ENCODE measurements at regions not wholly inside any gene's neighbourhood (a gene's known extent, or its start where the extent isn't known, plus 50 kb on each side); places are given as distances from the start of the nearest gene placed in this dataset.
"Not testable (repeated sequence)": the region's sequence is repeated elsewhere in the genome, so short reads cannot be mapped to it uniquely, and the experiment has no call there.

GRCh38 chrX:138014577-138014976, 448.6 kb downstream of the ZIC3 start:
- DNase-seq (ENCODE audit: low spot score): no peak

DNA sequence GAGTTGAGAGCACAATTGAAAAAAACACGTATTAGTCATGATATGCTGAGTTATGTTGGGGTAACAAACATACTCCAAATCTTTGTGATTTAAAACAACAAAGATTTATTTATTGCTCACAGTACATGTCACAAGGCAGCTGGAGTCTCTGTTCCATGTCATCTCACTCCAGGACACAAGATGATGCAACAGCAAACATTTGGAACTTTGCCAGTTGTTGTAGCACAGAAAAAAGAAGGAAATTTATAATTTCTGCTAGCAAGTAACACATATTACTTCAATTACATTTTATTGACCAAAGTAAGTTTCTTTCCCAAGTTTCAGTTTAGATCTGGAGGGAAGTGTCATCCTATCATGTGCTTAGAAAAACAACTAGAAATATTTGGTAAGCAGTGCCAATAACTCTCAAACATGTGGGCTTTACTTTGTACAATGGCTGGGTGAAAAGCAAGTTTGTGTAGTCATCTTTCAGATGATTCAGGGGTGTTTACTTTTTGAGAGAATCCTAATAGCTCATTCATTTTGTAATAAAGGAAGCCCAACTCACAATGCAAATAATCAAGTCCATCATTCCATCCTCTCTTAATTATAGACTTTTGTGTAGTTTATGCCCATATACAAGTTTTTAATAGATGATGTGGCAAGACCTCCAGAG, 452.3 kb downstream of the ZIC3 start:
- no peak for DNase-seq (ENCODE audit: low spot score)

- DNase-seq (ENCODE audit: low spot score): no peak
Measured at GRCh38 chrX:138020941-138021340, 455.0 kb downstream of the ZIC3 start.

DNA sequence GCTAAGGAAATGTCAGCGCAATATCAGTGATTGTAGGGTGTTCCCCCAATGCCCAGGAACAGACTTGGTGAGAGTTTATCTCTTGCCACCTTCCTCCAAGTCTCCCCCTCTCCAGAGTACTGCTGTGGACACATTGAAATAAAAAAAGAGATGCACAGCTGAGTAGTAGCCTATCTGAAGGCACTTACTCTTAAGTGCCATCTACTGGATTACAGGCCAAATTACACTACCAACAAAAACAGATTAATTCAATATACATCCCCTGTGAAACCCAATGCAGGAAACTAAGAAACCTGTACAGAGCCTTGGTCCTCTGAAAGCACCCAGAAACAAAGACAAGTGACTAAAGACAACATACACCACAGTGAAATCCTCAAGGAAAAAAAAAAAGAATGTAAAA, 460.3 kb downstream of the ZIC3 start:
- peak; percentile 16 for DNase-seq (ENCODE audit: low spot score)

- DNase-seq (ENCODE audit: low spot score): no peak
Measured at GRCh38 chrX:138031715-138032114, 465.8 kb downstream of the ZIC3 start.

- no peak for DNase-seq (ENCODE audit: low spot score)
Measured at GRCh38 chrX:138034136-138034535, 468.2 kb downstream of the ZIC3 start.

DNA sequence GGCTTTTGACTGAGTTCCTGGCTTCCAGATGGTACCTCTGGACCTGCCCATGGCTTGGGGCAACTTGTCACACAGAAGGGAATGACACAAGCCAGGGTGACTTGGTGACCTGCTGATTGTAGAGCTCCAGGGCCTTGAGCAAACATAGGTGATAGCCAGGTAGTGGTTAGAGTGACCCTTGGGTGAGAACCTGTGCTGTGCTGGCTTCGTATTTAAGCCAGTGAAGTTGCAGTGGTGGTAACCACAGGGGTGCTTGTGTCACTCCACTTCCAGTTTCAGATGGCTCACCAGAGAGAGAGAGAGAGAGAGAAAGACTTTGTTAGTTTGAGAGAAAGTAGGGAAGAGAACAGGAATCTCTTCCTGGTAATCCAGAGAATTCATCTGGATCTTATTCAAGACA, 471.6 kb downstream of the ZIC3 start:
- no peak for DNase-seq (ENCODE audit: low spot score)

GRCh38 chrX:138057883-138058282, 492.0 kb downstream of the ZIC3 start:
- DNase-seq (ENCODE audit: low spot score): no peak

- no peak for DNase-seq (ENCODE audit: low spot score)
Measured at GRCh38 chrX:138058931-138059330, 493.0 kb downstream of the ZIC3 start.

- no peak for DNase-seq (ENCODE audit: low spot score)
Measured at GRCh38 chrX:138067415-138067814, 501.5 kb downstream of the ZIC3 start.

- no peak for DNase-seq (ENCODE audit: low spot score)
Measured at GRCh38 chrX:138073626-138074025, 507.7 kb downstream of the ZIC3 start.

DNA sequence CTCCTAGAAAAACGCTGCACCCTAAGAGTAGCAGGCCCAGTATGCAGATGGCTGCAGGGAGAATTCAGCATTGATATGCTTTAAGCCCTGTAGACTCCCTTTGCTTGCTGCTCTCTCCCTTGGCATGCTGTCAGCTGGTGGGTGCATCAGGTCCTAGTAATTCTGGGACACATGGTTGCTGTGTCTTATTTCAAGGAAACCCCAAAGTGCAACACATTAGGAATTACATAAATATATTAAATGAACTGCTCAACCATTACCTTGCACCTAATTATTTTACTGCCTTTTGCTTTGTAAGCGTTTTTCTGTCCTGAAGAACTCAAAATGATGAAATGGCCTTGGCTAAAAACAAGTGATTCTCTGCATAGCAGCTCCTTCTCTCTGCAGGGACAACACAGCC, 516.3 kb downstream of the ZIC3 start:
- no peak for DNase-seq (ENCODE audit: low spot score)

- no peak for DNase-seq (ENCODE audit: low spot score)
Measured at GRCh38 chrX:138082896-138083295, 517.0 kb downstream of the ZIC3 start.

DNA sequence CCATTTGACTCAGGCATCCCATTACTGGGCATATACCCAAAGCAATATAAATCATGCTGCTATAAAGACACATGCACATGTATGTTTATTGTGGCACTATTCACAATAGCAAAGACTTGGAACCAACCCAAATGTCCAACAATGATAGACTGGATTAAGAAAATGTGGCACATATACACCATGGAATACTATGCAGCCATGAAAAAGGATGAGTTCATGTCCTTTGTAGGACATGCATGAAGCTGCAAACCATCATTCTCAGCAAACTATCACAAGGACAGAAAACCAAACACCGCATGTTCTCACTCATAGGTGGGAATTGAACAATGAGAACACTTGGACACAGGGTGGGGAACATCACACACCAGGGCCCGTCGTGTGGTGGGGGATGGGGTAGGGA, 545.0 kb downstream of the ZIC3 start:
- not testable (repeated sequence) for DNase-seq (ENCODE audit: low spot score)

- no peak for DNase-seq (ENCODE audit: low spot score)
Measured at GRCh38 chrX:138127314-138127713, 561.4 kb downstream of the ZIC3 start.

- peak; percentile 37 for DNase-seq (ENCODE audit: low spot score)
Measured at GRCh38 chrX:138128027-138128671, 562.2 kb downstream of the ZIC3 start.

- DNase-seq (ENCODE audit: low spot score): no peak
Measured at GRCh38 chrX:138150709-138151108, 560.8 kb downstream of the FGF13 start.

GRCh38 chrX:138157850-138158249, 553.7 kb downstream of the FGF13 start:
- no peak for DNase-seq (ENCODE audit: low spot score)

DNA sequence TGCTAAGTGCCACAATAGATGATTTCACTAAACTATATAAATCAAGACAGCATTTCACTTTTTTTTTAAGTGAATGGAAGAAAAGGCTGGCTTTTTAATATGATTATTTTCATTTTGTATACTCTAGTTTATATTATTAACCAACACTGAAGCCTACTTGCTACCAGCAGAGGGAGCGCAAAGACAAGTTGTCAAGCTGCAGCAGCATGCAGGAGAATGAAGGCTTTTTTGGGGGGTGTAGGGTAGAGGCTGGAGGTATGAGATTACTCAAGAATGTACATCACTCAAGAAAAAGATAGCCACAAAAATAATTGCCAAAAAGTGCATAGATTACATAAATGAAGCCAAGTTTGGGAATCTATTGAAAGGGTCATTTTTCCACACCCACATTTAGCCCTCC, 519.5 kb downstream of the FGF13 start:
- DNase-seq (ENCODE audit: low spot score): peak; percentile 11

DNA sequence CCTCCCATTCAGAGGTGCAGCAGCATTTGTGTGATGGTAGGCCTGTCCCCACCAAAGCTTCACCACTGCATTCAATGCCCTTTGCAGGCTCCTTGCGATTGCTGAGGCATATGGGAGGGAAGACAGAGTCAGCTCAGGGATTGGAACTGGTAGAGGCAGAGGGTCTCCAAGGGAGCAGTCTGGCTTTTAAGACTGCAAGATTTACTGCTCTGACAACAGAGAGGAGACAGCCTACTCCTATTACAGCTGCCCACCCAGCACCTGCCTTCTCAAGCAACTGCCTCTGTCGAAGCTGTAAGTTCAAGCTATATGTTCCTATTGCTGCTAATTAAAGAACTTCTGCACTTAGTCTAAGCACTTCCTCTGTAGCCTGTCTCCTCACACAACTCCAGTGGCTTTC, 481.8 kb downstream of the FGF13 start:
- DNase-seq (ENCODE audit: low spot score): no peak

DNA sequence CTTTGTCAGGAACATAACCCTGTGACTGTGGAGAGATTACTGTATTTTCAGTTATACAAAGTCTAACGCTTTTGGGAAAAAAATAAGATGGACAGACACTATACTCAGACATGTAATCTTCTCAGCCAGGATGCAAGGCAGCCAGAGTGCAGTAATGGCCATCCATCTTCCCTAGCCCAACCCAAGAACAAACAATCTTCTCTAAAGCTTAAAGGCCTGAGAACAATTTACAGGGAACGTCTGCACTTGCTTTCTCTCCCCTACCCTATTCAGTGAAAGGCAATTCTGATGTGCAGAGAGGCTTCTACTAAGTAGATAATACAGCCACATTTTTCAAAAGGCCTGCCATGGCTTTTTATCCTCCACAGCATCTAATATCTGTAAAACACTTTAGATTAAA, 471.3 kb downstream of the FGF13 start:
- no peak for DNase-seq (ENCODE audit: low spot score)

DNA sequence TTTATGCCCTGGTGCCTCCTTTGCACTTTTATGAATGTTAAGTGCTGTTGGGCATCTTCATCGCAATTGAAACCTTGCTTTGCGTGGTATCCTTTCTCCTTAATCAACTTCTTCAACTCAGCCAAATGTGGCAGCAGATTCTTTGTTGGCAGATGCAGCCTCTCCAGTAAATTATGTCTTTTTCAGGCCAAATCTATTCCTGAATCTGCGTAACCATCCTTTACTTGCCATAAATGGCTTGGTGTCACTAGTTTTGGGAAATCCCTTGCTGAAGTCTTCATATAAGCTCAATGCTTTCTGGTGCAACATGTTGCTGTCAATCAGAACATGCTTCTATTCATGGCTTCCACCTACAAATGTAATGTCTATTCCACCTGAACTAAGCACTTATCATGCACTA, 457.5 kb downstream of the FGF13 start:
- DNase-seq (ENCODE audit: low spot score): no peak

GRCh38 chrX:138255373-138255772, 456.1 kb downstream of the FGF13 start:
- DNase-seq (ENCODE audit: low spot score): no peak

- DNase-seq (ENCODE audit: low spot score): not testable (repeated sequence)
Measured at GRCh38 chrX:138264095-138264494, 447.4 kb downstream of the FGF13 start.

Measured in SK-N-DZ (cell line).